ENCODE measurements at regions not wholly inside any gene's neighbourhood (a gene's known extent, or its start where the extent isn't known, plus 50 kb on each side); places are given as distances from the start of the nearest gene placed in this dataset.
"Not testable (repeated sequence)": the region's sequence is repeated elsewhere in the genome, so short reads cannot be mapped to it uniquely, and the experiment has no call there.

- DNase-seq, result no peak
Observed at GRCh38 chr10:100642295-100642994, 102.9 kb upstream of the PAX2 start.

DNA sequence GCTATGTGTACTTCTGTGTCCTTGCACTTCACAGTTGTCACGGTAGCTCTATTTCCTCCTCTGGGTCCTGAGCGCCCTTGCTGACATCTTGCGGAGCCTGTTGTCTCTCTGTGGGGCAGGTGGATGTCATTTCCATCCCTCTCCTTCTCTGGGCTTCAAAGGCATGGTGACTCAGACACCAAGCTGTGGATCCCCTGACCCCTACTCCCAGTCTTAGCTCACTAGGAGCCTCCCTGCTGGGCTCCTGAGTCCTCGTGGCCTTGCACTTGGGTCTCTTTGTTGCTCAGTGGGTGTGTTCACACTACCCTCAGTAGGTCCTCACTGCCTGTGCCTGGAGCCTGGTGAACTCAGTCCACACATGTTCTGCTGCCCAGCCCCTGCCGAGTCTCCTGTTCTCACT lies 100.3 kb upstream of the PAX2 start:
- no peak for DNase-seq

GRCh38 chr10:100645613-100646392 lies 99.6 kb upstream of the PAX2 start:
- DNase-seq, result no peak

DNA sequence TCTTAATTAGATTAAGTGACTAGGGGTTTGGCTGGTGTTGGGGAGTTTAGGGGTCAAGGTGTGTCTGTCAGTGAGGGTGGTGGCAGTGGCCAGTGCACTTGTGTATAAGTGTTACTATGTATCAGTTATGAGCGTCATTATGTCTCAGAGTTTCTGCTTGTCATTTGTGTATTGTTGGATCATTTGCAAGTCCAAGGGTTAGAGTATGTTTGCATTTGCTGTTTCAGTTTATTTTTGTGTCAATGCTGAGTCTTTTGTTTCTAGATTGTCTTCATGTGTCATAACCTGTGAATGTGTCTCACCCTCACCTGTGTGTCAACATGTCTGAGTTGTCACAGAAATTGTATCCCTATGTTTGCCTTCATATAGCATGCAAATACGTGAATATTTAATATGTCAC lies 97.5 kb upstream of the PAX2 start:
- DNase-seq, result no peak

DNA sequence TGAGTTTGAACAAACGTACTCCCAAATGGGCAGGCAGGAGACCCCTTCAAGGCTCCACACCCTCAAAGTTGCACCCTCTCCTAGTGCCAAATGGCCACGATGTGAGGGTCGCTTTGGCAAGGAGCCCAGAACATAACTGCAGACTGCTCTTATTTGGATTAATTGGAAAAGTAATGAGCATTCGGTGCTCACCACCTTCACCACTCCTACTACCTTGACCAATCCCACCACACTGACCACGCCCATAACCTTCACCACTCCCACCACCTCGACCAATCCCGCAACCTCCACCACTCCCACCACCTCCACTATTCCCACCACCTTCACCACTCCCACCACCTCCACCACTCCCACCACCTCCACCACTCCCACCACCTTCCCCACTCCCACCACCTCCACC lies 94.7 kb upstream of the PAX2 start:
- no peak for DNase-seq

DNA sequence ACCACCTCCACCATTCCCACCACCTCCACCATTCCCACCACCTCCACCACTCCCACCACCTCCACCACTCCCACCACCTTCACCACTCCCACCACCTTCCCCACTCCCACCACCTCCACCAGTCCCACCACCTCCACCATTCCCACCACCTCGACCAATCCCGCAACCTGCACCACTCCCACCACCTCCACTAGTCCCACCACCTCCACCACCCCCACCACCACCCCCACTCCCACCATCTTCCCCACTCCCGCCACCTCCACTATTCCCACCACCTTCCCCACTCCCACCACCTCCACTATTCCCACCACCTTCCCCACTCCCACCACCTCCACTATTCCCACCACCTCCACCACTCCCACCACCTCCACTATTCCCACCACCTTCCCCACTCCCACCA lies 94.3 kb upstream of the PAX2 start:
- not testable (repeated sequence) for DNase-seq

DNA sequence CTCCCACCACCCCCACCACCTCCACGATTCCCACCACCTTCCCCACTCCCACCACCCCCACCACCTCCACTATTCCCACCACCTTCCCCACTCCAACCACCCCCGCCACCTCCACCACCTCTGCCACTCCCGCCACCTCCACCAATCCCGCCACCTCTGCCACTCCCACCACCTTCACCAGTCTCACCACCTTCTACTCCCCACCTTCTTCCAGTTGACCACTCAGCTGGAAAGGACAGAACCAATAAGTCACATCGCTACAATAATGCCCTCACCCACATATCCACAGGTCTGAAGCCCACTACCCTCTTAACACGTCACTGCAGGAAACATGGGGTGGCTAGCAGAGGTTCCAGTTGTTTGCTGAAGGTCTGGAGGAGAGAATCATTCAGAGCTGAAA lies 93.5 kb upstream of the PAX2 start:
- DNase-seq, result no peak

- no peak for DNase-seq
Observed at GRCh38 chr10:100652406-100653135, 92.8 kb upstream of the PAX2 start.

DNA sequence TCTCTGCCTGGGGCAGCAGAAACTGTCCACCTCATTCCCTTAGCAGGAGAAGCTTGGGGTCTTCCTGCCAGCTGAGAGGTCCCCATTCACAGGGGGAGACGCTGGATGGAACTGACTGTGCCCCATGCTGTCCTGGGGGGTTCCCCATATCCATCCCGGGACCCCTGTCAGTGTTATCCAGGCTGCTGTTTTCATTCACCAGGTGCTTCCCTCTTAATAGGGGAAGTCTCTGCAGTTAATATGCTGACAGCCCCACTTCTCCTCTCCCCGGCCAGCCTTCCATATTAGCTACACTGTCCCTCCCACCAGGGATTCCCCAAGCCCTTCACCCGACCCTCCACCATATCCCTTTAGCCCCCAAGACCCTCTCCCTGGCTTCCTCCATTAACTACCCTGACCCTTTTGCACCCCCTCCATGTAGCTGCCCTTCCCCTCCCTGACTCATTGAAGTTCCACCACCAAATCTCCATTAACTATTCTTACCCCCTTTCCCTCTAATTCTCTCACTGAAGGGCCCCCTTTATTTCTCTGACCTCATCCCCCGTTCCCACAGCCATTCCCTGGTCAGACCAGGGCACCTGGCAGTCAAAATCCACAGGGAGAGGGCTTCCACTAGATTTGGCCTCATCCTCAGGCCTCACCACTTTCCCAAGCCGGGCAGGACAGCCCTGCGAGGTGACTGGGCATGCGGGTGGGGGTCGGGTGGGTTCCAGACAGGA lies 92.0 kb upstream of the PAX2 start:
- DNase-seq, result no peak

DNA sequence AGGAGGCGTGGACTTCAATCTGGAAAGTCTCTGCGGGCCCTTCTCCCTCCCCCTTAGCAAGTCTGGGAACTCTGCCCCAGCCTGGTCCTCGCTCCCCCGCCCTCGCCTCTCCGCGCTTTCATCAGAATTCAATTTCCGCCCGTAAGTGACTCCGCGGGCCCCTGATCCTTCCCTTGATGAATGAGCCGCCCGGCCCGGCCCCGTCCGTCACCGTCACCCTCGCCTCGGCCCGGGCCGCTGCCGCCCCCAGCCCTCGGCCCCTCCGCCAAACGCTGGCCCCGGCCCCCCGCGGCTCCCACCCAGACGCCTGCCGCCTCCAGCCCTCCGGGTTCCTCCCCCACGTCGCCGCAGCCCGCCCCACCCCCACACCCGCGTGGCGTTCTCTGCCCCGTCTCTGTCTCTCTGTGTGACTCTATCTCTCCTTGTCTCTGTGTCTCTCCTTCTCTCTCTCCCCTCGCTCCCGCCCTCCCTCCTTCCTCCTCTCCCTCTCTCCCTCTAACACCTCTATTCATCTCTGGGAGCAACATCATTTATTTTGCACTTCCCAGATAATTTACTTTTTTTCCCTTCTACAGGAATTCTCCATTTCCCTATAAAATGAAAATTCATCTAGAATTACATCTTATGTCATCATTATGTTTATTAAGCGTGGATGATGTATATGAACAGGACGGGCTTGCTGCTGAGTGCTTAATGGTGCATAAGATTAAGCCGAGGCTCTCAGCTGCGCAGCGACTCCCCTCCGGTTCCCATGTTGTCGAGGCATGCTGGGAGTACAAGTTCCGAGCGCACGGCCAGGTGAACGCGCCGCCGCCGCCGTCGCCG lies 91.2 kb upstream of the PAX2 start:
- peak; percentile 45 for DNase-seq

- DNase-seq, result no peak
Observed at GRCh38 chr10:100654782-100655325, 90.5 kb upstream of the PAX2 start.

- DNase-seq, result no peak
Observed at GRCh38 chr10:100655326-100655759, 90.0 kb upstream of the PAX2 start.

GRCh38 chr10:100655760-100656421 lies 89.5 kb upstream of the PAX2 start:
- DNase-seq, result no peak

DNA sequence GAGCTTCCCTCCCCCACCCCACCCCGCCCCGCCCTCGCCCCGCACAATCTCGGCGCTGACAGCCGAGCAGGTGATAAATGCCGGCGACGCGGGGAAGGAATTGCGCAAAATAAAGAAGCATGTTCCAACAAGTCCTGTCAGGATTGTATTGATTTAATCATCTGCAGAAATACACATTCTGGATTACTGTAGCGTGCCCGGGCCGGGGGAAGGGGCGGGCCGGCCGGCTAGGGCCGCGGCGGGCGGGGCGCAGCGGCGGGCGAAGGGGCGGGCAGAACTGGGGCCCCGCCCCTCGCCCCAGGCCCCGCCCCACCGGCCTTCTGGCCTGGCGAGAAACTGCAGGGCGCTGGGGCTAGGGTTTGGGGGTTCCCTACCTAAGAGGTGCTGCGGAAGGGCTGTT lies 88.9 kb upstream of the PAX2 start:
- DNase-seq, result no peak

GRCh38 chr10:100658269-100658668 lies 87.1 kb upstream of the PAX2 start:
- no peak for DNase-seq

GRCh38 chr10:100659361-100660098 lies 85.9 kb upstream of the PAX2 start:
- DNase-seq, result no peak

DNA sequence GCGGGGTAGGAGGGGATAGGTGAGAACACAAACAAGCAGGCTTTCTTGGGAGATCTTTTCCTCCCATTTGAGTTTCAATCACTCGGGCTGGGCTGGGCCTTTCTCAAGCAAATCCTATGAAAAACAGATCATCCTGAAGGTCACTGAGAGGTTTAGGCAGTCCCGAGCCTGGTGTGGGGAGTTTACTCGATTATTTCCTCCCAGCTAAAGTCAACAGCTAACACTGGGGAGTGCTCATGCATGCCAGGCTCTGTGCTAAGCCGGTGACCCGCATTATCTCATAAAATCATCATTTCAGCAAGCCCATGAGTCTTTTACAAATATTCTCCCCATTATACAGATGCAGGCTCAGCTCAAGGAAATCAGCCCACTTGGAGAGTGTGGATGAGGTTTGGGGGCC lies 85.0 kb upstream of the PAX2 start:
- no peak for DNase-seq

GRCh38 chr10:100660945-100661344 lies 84.4 kb upstream of the PAX2 start:
- no peak for DNase-seq

DNA sequence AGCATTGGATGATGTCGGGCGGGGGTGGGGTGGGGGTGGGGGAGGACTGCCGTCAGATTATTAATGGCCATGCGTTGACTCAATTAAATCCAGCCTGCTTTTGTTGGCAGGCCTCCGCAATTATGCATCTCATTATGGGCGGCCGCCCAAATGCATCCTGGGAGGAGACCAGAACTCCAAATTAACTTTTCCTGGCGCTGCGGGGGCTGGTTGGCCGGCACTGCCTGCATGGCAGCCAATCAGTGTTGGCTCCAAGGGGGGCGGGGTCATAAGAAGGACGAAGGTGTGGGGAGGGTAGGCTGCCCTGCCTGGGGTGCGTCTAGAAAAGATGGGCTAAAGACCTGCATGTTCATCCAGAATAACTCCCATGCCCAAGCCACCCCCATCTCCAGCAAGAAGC lies 83.9 kb upstream of the PAX2 start:
- DNase-seq, result no peak

DNA sequence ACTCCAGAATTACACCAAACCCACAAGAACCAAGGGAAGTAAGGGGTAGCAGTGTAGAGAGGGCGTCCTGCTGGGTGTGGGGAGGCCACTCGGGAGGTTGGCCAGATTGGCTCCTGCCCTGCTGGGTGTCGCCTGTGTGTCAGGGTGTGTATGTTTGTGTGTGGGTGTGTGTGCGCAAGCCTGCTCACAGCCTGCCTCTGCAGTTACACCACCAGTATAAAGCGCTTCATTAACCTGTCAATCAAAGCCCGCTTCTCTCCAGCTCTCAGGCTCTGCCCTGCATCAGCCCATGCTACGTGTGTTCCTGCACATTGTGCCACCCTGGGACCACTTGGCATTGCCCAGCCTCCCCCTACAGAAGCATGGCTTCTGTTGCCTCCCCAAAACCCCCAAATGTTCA lies 83.3 kb upstream of the PAX2 start:
- DNase-seq, result no peak
